Raji (cell line): ENCODE measurements at regions not wholly inside any gene's neighbourhood (a gene's known extent, or its start where the extent isn't known, plus 50 kb on each side); places are given as distances from the start of the nearest gene placed in this dataset.

Source experiments
- POLR2A ChIP-seq: IDR thresholded peaks from 2 replicates; pipeline ENCODE4 v1.6.1; 2011; ENCODE audit warnings: low read depth, low read length, control low read depth; ENCODE audit not compliant: insufficient read depth

DNA sequence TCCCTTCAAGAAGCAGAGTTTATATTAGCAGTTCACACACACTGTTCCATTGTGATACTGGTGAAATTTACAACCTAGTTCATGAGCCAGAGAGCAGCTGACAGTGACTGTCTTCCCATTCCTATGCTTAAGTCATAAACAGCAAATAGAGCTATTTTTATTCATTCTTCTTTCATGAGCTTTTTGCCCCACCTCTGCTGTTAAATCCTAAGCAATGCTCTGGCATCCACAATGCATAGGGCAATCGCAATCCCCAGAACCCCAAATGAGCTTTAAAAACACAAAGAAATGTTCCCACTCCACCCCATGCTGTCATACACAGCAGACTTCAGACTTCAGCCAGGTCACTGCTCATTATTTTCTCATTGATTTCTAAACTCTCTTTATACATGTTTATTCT lies 307.5 kb downstream of the ETS1 start:
- TF ChIP-seq POLR2A, result no peak

- no peak for TF ChIP-seq POLR2A
Measured at GRCh38 chr11:128273736-128274135, 313.6 kb downstream of the ETS1 start.

GRCh38 chr11:128271401-128271800 lies 316.0 kb downstream of the ETS1 start:
- 0 out of 2 replicates have a peak, but pooled peaks have one; percentile 23 for TF ChIP-seq POLR2A

GRCh38 chr11:128269466-128269865 lies 317.9 kb downstream of the ETS1 start:
- no peak for TF ChIP-seq POLR2A

DNA sequence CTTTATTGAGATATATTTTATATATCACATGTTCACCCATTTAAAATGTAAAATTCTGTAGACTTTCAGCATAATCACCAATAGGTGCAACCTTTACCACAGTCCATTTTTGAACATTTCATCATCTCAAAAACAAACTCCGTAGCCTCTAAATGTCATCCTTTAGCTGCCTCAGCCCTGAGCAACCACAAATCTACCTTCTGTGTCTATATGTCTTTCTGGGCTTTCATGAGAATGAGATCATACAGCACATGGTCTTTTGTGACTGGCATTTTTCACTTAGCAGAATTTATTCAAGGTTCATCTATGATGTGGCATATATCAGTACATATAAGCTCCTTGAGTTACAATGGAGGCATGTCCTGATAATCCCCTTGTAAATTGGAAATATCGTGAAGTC lies 320.5 kb downstream of the ETS1 start:
- TF ChIP-seq POLR2A, result no peak

GRCh38 chr11:128262463-128263345 lies 324.7 kb downstream of the ETS1 start:
- peak; percentile 67 for TF ChIP-seq POLR2A

GRCh38 chr11:128261011-128261421 lies 326.3 kb downstream of the ETS1 start:
- peak; percentile 83 for TF ChIP-seq POLR2A

DNA sequence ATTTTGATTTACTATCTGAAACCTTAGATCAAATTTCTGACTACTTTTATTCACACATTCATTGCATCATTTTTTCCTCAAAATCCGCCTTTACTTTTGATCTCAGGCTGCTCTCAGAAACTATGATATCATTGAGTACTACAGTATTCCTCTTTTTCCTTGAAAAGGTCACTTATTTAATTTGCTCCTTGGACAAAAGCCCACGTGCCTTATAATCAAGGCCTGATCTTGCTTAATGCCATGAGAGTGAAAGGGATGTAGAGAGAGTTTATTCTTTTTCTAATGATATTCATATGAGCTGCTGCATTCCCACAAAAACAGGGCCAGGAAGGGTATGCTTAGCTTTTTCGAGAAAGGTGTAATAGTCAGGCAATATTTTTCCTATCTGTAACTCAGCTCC lies 327.0 kb downstream of the ETS1 start:
- no peak for TF ChIP-seq POLR2A

- TF ChIP-seq POLR2A, result peak; percentile 71
Measured at GRCh38 chr11:128259816-128260215, 327.5 kb downstream of the ETS1 start.

- no peak for TF ChIP-seq POLR2A
Measured at GRCh38 chr11:128254941-128255340, 332.4 kb downstream of the ETS1 start.

- no peak for TF ChIP-seq POLR2A
Measured at GRCh38 chr11:128251140-128251539, 336.2 kb downstream of the ETS1 start.

DNA sequence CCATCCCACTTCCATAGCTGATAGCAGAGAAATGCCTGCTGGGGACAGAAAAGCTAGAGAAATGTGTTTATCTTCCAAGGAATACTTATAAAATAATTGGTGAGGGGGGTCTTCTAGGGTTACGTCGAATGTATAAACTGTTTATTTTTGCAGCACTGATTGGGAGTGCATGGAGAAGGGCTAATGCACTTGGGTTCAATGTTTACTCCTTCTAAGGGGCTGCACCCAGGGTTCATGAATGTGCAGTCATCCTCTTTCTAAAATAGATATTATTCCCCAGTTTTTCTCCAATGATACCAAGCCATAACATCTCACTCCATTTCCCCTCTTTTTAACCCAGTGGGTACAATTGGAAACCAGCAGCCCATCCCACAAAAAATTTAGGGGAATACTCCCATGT lies 336.9 kb downstream of the ETS1 start:
- TF ChIP-seq POLR2A, result no peak

DNA sequence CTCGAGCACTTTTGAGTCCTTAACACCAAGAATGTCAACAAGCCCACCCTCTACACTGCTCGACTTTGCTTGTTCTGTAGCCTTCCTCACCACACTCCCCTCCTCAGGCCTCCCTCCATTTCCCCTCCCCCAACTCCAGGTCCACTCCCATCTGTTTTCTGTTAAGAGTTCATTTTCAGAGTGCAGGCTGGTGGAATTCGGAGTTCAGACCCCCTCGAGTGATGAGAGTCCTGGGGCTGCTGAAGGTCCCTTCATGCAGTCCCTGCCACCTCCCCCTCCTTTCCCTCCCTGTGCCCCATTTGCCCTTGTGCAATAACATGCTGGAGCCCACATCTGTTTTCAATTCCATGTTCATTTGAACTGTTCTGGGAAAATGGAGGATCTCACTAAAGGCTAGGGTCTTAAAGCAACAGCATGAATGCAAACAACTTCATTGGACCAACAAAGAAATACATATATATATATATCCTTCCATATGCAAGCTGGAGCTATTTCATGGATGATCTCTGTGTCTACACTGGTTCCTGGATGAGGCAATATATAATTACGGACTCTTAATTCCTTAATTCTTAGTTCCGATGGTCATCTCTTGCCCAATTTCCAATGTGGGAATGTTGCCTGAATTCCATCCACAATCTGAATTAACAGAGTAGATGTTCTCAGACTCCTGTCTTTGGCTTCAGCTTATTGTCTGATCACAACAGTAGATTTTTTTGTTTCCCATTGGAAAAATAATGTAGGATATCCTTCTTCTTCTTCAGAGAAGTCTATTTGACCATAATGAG lies 340.4 kb downstream of the ETS1 start:
- no peak for TF ChIP-seq POLR2A

GRCh38 chr11:128246364-128246801 lies 341.0 kb downstream of the ETS1 start:
- no peak for TF ChIP-seq POLR2A

DNA sequence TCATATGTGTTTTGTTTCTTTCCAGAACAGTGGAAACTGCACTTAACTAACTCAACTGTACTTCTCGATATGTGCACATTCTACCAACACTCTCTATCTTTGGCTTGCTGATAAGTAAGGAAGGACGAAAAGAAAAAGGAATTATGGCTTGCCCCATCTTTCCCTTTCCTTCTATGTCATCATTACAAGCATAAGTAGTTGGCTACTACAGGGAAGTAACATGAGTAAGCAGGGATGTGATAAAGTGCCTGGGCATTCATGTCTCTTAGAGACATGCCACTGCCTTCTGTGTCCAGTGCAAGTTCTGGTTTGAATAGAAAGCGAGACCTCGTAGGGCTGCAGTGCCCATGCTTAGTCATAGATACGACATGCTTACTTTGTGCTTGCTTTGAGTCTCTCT lies 342.5 kb downstream of the ETS1 start:
- no peak for TF ChIP-seq POLR2A

GRCh38 chr11:128242451-128242850 lies 344.9 kb downstream of the ETS1 start:
- TF ChIP-seq POLR2A, result no peak
